ENCODE measurements at regions not wholly inside any gene's neighbourhood (a gene's known extent, or its start where the extent isn't known, plus 50 kb on each side); places are given as distances from the start of the nearest gene placed in this dataset.
"Not testable (repeated sequence)": the region's sequence is repeated elsewhere in the genome, so short reads cannot be mapped to it uniquely, and the experiment has no call there.

DNA sequence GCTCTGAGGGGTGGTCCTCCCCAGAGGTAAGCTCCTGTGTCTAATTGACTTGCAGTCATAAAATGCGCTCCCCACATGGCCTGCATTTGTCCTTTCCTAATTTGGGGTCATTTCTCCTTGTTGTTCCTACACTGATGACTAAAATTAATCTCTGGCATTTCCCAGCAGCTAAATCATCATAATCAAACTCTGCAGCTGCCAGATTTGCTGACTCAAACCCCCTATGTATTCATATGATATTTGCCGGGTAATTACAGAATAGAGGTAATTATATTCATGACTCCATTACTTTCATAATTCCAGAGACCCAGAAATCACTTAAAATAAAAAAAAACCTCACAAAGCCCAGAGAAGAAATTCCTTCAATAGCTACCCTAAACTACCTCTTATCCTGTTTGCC, 331.4 kb upstream of the KLHL29 start:
- Histone ChIP-seq H3K4me3 (ENCODE audit: low read depth in 1 of 5, low read length in 5 of 5) (no peak overlapping the region), H3K27me3 (ENCODE audit: control insufficient read depth in 5 of 5, insufficient read depth in 4 of 5, low read length in 5 of 5) (peaks cover 0 to 3% (median 0%) of the 10 kb centered on the region in 5 donors), H3K9me3 (ENCODE audit: control insufficient read depth in 5 of 5, low read length in 5 of 5) (no peaks in the 10 kb centered on the region), H3K36me3 (ENCODE audit: control insufficient read depth in 5 of 5, insufficient read depth in 5 of 5, low read length in 5 of 5) (no peaks in the 10 kb centered on the region), H3K27ac (ENCODE audit: low read depth, low read length) (no peak overlapping the region), H3K9ac (ENCODE audit: low read length in 5 of 5) (no peak overlapping the region), H3K4me1 (ENCODE audit: control insufficient read depth in 5 of 5, insufficient read depth in 5 of 5, low read length in 5 of 5) (no peaks in the 10 kb centered on the region)

DNA sequence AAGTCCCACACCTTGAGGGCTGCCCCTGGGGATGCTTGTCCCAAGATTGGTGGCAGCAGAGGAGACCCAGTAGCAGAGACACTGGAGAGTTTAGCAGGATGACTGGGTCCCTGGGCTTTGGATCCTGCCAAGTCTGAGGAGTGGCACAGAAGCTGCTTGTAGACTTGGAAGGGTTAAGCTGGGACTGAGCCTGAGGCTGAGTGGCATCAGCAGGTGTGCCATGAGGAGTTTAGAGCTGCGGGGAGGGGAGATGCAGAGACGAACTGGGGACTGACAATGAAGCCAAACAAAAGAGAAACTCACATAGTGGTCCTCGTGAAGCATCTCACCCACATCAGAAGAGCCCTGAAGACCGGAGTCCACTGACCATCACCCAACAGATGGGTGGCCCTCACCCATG, 329.7 kb upstream of the KLHL29 start:
- no peaks in the 10 kb centered on the region for H3K9me3 ChIP-seq (ENCODE audit: control insufficient read depth in 5 of 5, low read length in 5 of 5)
- no peak overlapping the region for H3K9ac ChIP-seq (ENCODE audit: low read length in 5 of 5)
- H3K36me3 ChIP-seq (ENCODE audit: control insufficient read depth in 5 of 5, insufficient read depth in 5 of 5, low read length in 5 of 5) = no peaks in the 10 kb centered on the region
- no peak overlapping the region for H3K4me3 ChIP-seq (ENCODE audit: low read depth in 1 of 5, low read length in 5 of 5)
- H3K4me1 ChIP-seq (ENCODE audit: control insufficient read depth in 5 of 5, insufficient read depth in 5 of 5, low read length in 5 of 5) = no peaks in the 10 kb centered on the region
- H3K27ac ChIP-seq (ENCODE audit: low read depth, low read length) = no peak overlapping the region
- H3K27me3 ChIP-seq (ENCODE audit: control insufficient read depth in 5 of 5, insufficient read depth in 4 of 5, low read length in 5 of 5) = peaks cover 0 to 3% (median 0%) of the 10 kb centered on the region in 5 donors

DNA sequence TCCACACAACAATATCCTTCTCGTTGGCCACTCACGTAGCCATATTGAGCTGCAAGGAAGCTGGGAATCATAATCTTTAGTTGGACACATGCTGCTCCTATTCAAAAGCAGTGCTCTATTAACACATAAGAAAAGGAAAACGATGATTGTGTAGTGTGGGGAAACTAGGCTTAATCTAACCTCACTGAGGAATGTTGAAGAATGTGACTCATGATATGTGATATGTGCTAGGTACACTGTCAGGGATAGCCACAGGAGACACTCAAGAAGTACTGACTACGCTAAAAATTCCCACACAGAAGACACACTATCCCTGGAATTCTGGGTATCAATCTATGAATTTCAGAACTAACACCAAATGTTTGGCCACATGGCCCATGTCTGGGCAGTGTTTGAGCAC, 328.1 kb upstream of the KLHL29 start:
- not testable (repeated sequence) for H3K27me3 ChIP-seq (ENCODE audit: control insufficient read depth in 5 of 5, insufficient read depth in 4 of 5, low read length in 5 of 5); H3K4me3 ChIP-seq (ENCODE audit: low read depth in 1 of 5, low read length in 5 of 5); H3K9ac ChIP-seq (ENCODE audit: low read length in 5 of 5); H3K27ac ChIP-seq (ENCODE audit: low read depth, low read length); H3K36me3 ChIP-seq (ENCODE audit: control insufficient read depth in 5 of 5, insufficient read depth in 5 of 5, low read length in 5 of 5); H3K9me3 ChIP-seq (ENCODE audit: control insufficient read depth in 5 of 5, low read length in 5 of 5); H3K4me1 ChIP-seq (ENCODE audit: control insufficient read depth in 5 of 5, insufficient read depth in 5 of 5, low read length in 5 of 5)

DNA sequence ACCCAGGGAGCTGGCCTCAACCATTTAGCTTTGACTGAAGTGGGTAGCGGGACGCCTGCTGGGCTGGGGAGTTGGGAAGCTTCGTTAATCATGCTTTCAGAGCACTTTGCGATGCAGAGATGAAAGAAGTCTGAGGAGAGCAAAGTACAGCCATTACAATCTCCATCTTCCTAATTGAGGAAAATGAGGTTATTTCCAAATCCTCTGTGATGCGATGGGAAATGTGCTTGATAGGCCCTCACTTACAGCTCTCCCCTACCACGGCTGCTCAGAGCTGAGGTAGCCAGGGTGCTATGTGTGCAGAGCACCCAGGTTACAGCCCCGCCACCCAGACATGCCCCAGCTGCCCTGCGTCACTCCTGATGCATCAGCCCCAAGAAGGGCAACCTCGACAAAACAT, 326.5 kb upstream of the KLHL29 start:
- peaks cover 0 to 3% (median 0%) of the 10 kb centered on the region in 5 donors for H3K27me3 ChIP-seq (ENCODE audit: control insufficient read depth in 5 of 5, insufficient read depth in 4 of 5, low read length in 5 of 5)
- H3K9ac ChIP-seq (ENCODE audit: low read length in 5 of 5) = no peak overlapping the region
- H3K36me3 ChIP-seq (ENCODE audit: control insufficient read depth in 5 of 5, insufficient read depth in 5 of 5, low read length in 5 of 5) = no peaks in the 10 kb centered on the region
- no peak overlapping the region for H3K4me3 ChIP-seq (ENCODE audit: low read depth in 1 of 5, low read length in 5 of 5)
- H3K4me1 ChIP-seq (ENCODE audit: control insufficient read depth in 5 of 5, insufficient read depth in 5 of 5, low read length in 5 of 5) = no peaks in the 10 kb centered on the region
- no peaks in the 10 kb centered on the region for H3K9me3 ChIP-seq (ENCODE audit: control insufficient read depth in 5 of 5, low read length in 5 of 5)
- no peak overlapping the region for H3K27ac ChIP-seq (ENCODE audit: low read depth, low read length)

DNA sequence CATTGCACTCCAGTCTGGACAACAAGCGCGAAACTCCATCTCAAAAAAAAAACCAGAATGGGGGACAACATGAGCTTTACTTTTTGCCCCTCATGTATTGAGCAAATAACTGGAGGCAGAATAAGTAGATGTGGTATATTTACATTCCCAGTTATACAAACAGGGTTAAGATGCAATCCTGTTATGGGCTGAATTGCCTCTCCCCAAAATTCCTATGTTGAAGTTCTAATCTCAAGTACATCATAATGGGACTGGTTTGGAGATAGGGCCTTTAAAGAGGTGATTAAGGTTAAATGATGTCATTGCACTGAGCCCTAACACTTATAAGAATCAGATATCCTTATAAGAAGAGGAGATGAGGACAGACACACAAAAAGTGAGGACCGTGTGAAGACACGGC, 319.8 kb upstream of the KLHL29 start:
- no peaks in the 10 kb centered on the region for H3K9me3 ChIP-seq (ENCODE audit: control insufficient read depth in 5 of 5, low read length in 5 of 5)
- H3K9ac ChIP-seq (ENCODE audit: low read length in 5 of 5) = no peak overlapping the region
- H3K4me1 ChIP-seq (ENCODE audit: control insufficient read depth in 5 of 5, insufficient read depth in 5 of 5, low read length in 5 of 5) = no peaks in the 10 kb centered on the region
- no peak overlapping the region for H3K4me3 ChIP-seq (ENCODE audit: low read depth in 1 of 5, low read length in 5 of 5)
- H3K36me3 ChIP-seq (ENCODE audit: control insufficient read depth in 5 of 5, insufficient read depth in 5 of 5, low read length in 5 of 5) = no peaks in the 10 kb centered on the region
- no peak overlapping the region for H3K27ac ChIP-seq (ENCODE audit: low read depth, low read length)
- no peaks in the 10 kb centered on the region for H3K27me3 ChIP-seq (ENCODE audit: control insufficient read depth in 5 of 5, insufficient read depth in 4 of 5, low read length in 5 of 5)

DNA sequence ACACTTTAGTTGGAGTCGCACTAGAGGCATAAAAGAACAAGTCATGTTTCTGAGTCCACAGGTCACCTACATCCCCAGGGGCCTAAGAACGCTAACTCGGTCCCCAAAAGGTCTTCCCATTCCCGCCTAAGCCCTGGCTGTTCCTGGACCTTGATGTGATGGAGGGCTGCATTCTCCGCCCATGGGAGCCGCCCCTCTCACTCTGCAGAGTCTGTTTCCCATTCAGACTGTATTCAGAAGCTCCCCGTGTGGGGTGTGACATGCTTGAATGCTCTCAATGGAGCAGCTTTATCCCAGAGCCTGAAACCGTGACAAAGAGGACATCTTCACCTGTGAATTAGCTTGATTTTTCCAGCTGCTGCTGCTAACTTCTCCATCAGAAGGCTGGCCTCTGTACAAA, 319.0 kb upstream of the KLHL29 start:
- Histone ChIP-seq H3K4me3 (ENCODE audit: low read depth in 1 of 5, low read length in 5 of 5) (no peak overlapping the region), H3K27ac (ENCODE audit: low read depth, low read length) (no peak overlapping the region), H3K27me3 (ENCODE audit: control insufficient read depth in 5 of 5, insufficient read depth in 4 of 5, low read length in 5 of 5) (no peaks in the 10 kb centered on the region), H3K9ac (ENCODE audit: low read length in 5 of 5) (no peak overlapping the region), H3K4me1 (ENCODE audit: control insufficient read depth in 5 of 5, insufficient read depth in 5 of 5, low read length in 5 of 5) (no peaks in the 10 kb centered on the region), H3K36me3 (ENCODE audit: control insufficient read depth in 5 of 5, insufficient read depth in 5 of 5, low read length in 5 of 5) (no peaks in the 10 kb centered on the region), H3K9me3 (ENCODE audit: control insufficient read depth in 5 of 5, low read length in 5 of 5) (no peaks in the 10 kb centered on the region)

DNA sequence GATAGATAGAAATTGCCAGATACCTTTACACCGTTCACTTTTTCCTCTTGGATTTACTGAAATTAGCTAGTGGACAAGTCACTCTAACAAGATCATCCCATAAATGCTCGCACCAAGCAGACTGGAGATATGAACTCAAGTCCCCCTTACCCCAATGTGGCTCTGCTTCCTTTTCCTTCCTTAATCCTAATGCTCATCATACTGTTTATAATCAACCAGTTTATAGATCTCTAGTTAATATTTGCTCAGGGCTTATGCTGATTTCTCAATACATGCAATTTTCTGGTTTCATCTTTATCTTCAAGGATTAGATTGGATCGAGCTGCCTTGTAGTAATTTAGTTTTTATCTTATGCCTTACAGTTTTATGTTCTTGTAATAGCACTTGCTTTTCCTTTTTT, 318.3 kb upstream of the KLHL29 start:
- H3K9me3 ChIP-seq (ENCODE audit: control insufficient read depth in 5 of 5, low read length in 5 of 5) = no peaks in the 10 kb centered on the region
- no peaks in the 10 kb centered on the region for H3K36me3 ChIP-seq (ENCODE audit: control insufficient read depth in 5 of 5, insufficient read depth in 5 of 5, low read length in 5 of 5)
- H3K27ac ChIP-seq (ENCODE audit: low read depth, low read length) = no peak overlapping the region
- H3K27me3 ChIP-seq (ENCODE audit: control insufficient read depth in 5 of 5, insufficient read depth in 4 of 5, low read length in 5 of 5) = no peaks in the 10 kb centered on the region
- no peaks in the 10 kb centered on the region for H3K4me1 ChIP-seq (ENCODE audit: control insufficient read depth in 5 of 5, insufficient read depth in 5 of 5, low read length in 5 of 5)
- H3K9ac ChIP-seq (ENCODE audit: low read length in 5 of 5) = no peak overlapping the region
- H3K4me3 ChIP-seq (ENCODE audit: low read depth in 1 of 5, low read length in 5 of 5) = no peak overlapping the region

DNA sequence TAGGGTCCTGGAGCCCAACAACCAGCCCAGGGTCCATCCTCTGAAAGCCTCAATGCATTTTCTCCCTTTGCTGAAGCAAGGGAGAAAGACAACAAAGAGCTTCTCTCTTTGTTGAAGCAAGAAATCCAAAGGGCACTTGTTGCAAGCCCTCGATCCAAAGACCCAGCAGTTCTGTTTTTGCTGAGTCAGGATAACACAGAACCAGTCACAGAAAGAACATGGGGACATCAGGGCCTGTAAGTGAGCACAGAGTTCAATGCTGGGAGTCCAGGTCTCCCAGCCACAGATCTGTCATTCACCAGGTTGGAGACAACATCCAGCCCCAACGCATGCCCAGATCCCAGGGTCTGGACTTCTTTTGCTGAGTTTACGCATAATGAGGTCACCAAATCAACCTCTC, 315.8 kb upstream of the KLHL29 start:
- H3K9me3 ChIP-seq (ENCODE audit: control insufficient read depth in 5 of 5, low read length in 5 of 5) = no peaks in the 10 kb centered on the region
- H3K27me3 ChIP-seq (ENCODE audit: control insufficient read depth in 5 of 5, insufficient read depth in 4 of 5, low read length in 5 of 5) = no peaks in the 10 kb centered on the region
- H3K27ac ChIP-seq (ENCODE audit: low read depth, low read length) = no peak overlapping the region
- H3K9ac ChIP-seq (ENCODE audit: low read length in 5 of 5) = no peak overlapping the region
- no peak overlapping the region for H3K4me3 ChIP-seq (ENCODE audit: low read depth in 1 of 5, low read length in 5 of 5)
- H3K36me3 ChIP-seq (ENCODE audit: control insufficient read depth in 5 of 5, insufficient read depth in 5 of 5, low read length in 5 of 5) = no peaks in the 10 kb centered on the region
- no peaks in the 10 kb centered on the region for H3K4me1 ChIP-seq (ENCODE audit: control insufficient read depth in 5 of 5, insufficient read depth in 5 of 5, low read length in 5 of 5)

DNA sequence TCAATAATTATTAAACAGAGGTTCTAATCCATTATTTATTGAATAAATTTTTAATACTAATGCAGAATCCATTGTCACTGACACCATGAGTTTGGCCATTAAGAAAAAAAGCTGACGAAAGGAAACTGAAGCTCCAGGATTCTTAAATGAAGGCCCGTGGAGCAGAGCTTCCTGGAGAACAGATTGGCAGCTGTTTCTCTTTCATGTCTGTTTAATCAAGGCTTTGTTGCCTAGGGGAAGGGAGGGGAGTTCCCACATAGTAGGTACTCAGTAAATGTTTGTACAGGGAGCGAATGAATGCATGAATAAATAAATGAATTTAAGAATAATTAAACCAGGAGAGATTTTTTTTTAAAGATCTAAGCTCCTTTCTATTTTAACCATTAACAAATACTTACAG, 315.1 kb upstream of the KLHL29 start:
- no peaks in the 10 kb centered on the region for H3K9me3 ChIP-seq (ENCODE audit: control insufficient read depth in 5 of 5, low read length in 5 of 5)
- no peaks in the 10 kb centered on the region for H3K36me3 ChIP-seq (ENCODE audit: control insufficient read depth in 5 of 5, insufficient read depth in 5 of 5, low read length in 5 of 5)
- no peak overlapping the region for H3K9ac ChIP-seq (ENCODE audit: low read length in 5 of 5)
- no peaks in the 10 kb centered on the region for H3K4me1 ChIP-seq (ENCODE audit: control insufficient read depth in 5 of 5, insufficient read depth in 5 of 5, low read length in 5 of 5)
- H3K4me3 ChIP-seq (ENCODE audit: low read depth in 1 of 5, low read length in 5 of 5) = no peak overlapping the region
- no peaks in the 10 kb centered on the region for H3K27me3 ChIP-seq (ENCODE audit: control insufficient read depth in 5 of 5, insufficient read depth in 4 of 5, low read length in 5 of 5)
- no peak overlapping the region for H3K27ac ChIP-seq (ENCODE audit: low read depth, low read length)

DNA sequence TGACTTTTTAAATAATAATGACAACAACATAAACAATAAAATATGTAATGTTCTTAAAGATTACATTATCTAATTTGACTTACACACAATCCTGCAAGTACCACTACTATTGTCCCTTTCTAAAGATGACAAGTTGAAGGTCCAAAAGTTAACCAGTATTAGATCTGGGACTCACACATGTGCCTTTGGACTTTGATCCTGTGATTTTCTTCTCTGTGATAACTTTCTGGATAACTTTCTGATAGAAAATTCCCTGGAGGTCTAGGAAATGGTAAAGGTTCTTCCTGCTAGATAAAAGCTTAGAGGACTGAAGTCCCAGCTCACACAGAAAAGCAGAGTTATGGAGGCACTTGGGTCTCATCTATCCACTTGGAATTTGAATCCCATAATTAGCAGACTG, 311.9 kb upstream of the KLHL29 start:
- Histone ChIP-seq H3K27ac (ENCODE audit: low read depth, low read length) (no peak overlapping the region), H3K9me3 (ENCODE audit: control insufficient read depth in 5 of 5, low read length in 5 of 5) (no peaks in the 10 kb centered on the region), H3K4me3 (ENCODE audit: low read depth in 1 of 5, low read length in 5 of 5) (no peak overlapping the region), H3K9ac (ENCODE audit: low read length in 5 of 5) (no peak overlapping the region), H3K36me3 (ENCODE audit: control insufficient read depth in 5 of 5, insufficient read depth in 5 of 5, low read length in 5 of 5) (no peaks in the 10 kb centered on the region), H3K4me1 (ENCODE audit: control insufficient read depth in 5 of 5, insufficient read depth in 5 of 5, low read length in 5 of 5) (no peaks in the 10 kb centered on the region), H3K27me3 (ENCODE audit: control insufficient read depth in 5 of 5, insufficient read depth in 4 of 5, low read length in 5 of 5) (no peaks in the 10 kb centered on the region)

DNA sequence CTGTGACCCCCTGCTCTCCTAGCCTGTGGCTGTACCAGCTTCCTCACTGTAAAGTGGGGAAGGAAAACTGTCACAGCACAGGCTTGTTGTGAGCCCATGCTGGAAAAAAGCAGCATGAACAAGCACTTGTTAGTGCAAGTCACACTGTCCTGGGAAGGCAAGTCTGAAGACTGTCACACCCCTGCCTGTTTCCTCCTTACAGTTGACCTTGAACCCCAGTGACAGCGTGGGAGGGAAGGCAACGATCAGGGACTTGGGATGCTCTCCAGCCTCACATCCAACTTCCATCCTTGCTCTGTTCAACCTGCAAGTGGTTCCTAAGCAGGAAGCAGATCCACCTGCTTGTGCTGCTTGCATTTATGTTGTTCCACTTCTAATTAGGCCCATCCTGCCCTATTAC, 311.3 kb upstream of the KLHL29 start:
- Histone ChIP-seq H3K4me3 (ENCODE audit: low read depth in 1 of 5, low read length in 5 of 5) (no peak overlapping the region), H3K9ac (ENCODE audit: low read length in 5 of 5) (no peak overlapping the region), H3K4me1 (ENCODE audit: control insufficient read depth in 5 of 5, insufficient read depth in 5 of 5, low read length in 5 of 5) (peaks cover 0 to 2% (median 0%) of the 10 kb centered on the region in 5 donors), H3K36me3 (ENCODE audit: control insufficient read depth in 5 of 5, insufficient read depth in 5 of 5, low read length in 5 of 5) (no peaks in the 10 kb centered on the region), H3K9me3 (ENCODE audit: control insufficient read depth in 5 of 5, low read length in 5 of 5) (no peaks in the 10 kb centered on the region), H3K27ac (ENCODE audit: low read depth, low read length) (no peak overlapping the region), H3K27me3 (ENCODE audit: control insufficient read depth in 5 of 5, insufficient read depth in 4 of 5, low read length in 5 of 5) (no peaks in the 10 kb centered on the region)
